Upper lobe of right lung (tissue), 1 donor: ENCODE measurements at regions not wholly inside any gene's neighbourhood (a gene's known extent, or its start where the extent isn't known, plus 50 kb on each side); places are given as distances from the start of the nearest gene placed in this dataset.

ENCODE experiments used
- ATAC-seq: fragments of 200-7000 bp; cut with Tn5 transposase; one replicate; pipeline ENCODE4 v1.9.1; 2020; ENCODE audit warnings: mild to moderate bottlenecking, moderate library complexity
- DNase-seq: peaks from one replicate; pipeline ENCODE4 v3.0.0-alpha.2; 2020
- H3K27ac ChIP-seq: fragments of 200-600 bp; one replicate; pipeline ENCODE4 v1.8.0; 2022
- H3K27me3 ChIP-seq: fragments of 200-600 bp; one replicate; pipeline ENCODE4 v1.8.0; 2022; ENCODE audit warnings: mild to moderate bottlenecking
- H3K36me3 ChIP-seq: fragments of 200-600 bp; one replicate; pipeline ENCODE4 v1.8.0; 2022
- H3K4me1 ChIP-seq: fragments of 200-600 bp; one replicate; pipeline ENCODE4 v1.8.0; 2022
- H3K4me3 ChIP-seq: fragments of 200-600 bp; one replicate; pipeline ENCODE4 v1.8.0; 2022; ENCODE audit warnings: mild to moderate bottlenecking
- H3K9me3 ChIP-seq: fragments of 200-600 bp; one replicate; pipeline ENCODE4 v1.8.0; 2022
- intact Hi-C: fragments of 100-400 bp; cut with DNase I; formaldehyde crosslinking; loops from one replicate; pipeline ENCODE4 v1.11.0; 2022
- TF ChIP-seq, protein P1 (sequence below): fragments of 200-600 bp; IDR thresholded peaks from one replicate; pipeline ENCODE4 v1.8.0; 2022; ENCODE audit warnings: antibody characterized with exemption
- donor health status: DM: no; HTN: yes; CAD: no; lungs with severe emphysema.

DNA sequence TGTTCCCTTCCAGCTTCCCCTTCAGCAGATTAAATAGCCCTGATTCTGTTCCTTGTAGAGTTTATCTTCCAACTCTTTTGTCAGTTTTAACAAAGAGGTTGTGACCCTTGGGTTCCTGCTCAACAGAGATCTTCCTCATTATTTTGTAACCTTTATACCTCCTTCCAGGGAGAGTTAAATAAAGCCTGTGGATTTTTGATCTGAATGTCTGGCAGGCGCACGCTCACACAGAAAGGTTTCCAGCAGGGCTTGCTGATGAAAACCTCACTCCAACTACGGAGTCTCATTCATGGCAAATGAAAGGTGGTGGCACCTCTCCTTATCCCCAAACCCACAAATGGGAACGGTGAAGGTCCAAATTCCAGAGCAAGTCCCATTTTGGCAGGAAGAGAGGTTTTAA is 129.0 kb downstream of the SREK1 start:
- ATAC-seq (no peak), DNase-seq (no peak)
- Histone ChIP-seq H3K9me3 (no peaks in the 10 kb centered on the region), H3K4me3 (no peak overlapping the region), H3K4me1 (no peaks in the 10 kb centered on the region), H3K36me3 (no peaks in the 10 kb centered on the region), H3K27me3 (no peaks in the 10 kb centered on the region), H3K27ac (no peak overlapping the region)
- intact Hi-C loops, result no loop called here
- TF ChIP-seq, protein P1, sequence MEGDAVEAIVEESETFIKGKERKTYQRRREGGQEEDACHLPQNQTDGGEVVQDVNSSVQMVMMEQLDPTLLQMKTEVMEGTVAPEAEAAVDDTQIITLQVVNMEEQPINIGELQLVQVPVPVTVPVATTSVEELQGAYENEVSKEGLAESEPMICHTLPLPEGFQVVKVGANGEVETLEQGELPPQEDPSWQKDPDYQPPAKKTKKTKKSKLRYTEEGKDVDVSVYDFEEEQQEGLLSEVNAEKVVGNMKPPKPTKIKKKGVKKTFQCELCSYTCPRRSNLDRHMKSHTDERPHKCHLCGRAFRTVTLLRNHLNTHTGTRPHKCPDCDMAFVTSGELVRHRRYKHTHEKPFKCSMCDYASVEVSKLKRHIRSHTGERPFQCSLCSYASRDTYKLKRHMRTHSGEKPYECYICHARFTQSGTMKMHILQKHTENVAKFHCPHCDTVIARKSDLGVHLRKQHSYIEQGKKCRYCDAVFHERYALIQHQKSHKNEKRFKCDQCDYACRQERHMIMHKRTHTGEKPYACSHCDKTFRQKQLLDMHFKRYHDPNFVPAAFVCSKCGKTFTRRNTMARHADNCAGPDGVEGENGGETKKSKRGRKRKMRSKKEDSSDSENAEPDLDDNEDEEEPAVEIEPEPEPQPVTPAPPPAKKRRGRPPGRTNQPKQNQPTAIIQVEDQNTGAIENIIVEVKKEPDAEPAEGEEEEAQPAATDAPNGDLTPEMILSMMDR, result no peak

DNA sequence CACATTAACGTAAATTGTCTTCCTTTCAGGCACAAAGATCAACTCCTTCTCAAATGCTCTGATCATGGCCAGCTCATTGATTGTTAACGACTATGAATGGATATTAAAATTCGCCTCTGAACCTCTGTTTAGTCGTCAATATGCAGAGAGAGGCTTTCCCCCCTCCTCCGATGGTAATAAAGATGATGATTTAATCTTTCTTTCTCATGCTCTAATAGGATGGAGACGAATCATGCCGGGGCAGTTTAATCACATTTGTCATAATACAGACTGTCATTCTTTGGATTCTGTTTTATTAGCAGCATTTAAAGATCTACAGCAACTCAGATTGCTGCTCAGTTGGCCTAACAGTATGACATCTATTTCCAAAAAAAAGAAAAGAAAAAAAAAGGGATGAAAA is 132.9 kb downstream of the SREK1 start:
- DNase-seq (no peak), ATAC-seq (no peak)
- no peak overlapping the region for H3K4me3 ChIP-seq
- no peaks in the 10 kb centered on the region for H3K36me3 ChIP-seq
- H3K4me1 ChIP-seq, result no peaks in the 10 kb centered on the region
- no peak overlapping the region for H3K27ac ChIP-seq
- H3K27me3 ChIP-seq, result no peaks in the 10 kb centered on the region
- intact Hi-C loops, result no loop called here
- TF ChIP-seq, protein P1, result no peak
- no peaks in the 10 kb centered on the region for H3K9me3 ChIP-seq

DNA sequence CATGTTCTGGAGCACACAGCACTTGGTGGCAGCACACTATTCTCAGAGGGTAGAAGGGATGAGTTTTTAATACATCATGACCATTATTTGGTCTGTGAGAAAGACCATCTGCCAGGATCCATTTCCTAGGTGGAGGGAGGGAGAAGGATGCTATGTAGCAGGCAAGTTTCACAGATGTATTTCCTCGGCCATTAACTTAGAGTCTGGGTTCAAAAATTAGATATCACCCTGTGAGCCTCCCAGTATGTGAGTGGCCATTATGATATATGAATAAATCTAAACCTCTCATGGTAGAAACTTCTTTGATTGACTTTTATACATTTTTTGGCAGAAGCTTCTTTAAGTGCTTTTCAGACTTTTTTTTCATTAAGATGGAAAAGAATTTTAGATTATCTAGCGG is 133.9 kb downstream of the SREK1 start:
- no peak overlapping the region for H3K27ac ChIP-seq
- intact Hi-C loops, result no loop called here

DNA sequence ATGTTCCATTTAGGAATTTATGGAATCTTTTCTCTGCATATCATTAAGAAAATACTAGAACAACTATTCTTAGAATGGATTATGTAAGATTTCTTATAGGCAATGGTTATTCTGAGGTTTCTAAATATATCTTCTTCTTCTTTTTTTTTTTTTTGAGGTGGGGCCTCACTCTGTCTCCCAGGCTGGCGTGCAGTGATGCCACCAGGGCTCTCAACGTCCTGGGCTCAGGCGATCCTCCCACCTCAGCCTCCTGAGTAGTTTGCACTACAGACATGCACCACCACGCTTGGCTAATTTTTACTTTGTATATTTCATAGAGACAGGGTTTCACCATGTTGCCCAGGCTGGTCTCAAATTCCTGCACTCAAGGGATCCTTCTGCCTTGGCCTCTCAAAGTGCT is 137.2 kb downstream of the SREK1 start:
- DNase-seq, result no peak
- Histone ChIP-seq H3K27me3 (no peaks in the 10 kb centered on the region), H3K36me3 (no peaks in the 10 kb centered on the region), H3K27ac (no peak overlapping the region), H3K9me3 (no peaks in the 10 kb centered on the region), H3K4me3 (no peak overlapping the region), H3K4me1 (no peaks in the 10 kb centered on the region)
- ATAC-seq, result peak; percentile 56
- TF ChIP-seq, protein P1, result no peak
- intact Hi-C loops, result no loop called here

More for the DNA sequence above, 133.9 kb downstream of the SREK1 start:
- DNase-seq, result no peak
- TF ChIP-seq, protein P1, result no peak
- H3K9me3 ChIP-seq, result no peaks in the 10 kb centered on the region
- no peak for ATAC-seq
- no peaks in the 10 kb centered on the region for H3K27me3 ChIP-seq
- H3K4me3 ChIP-seq, result no peak overlapping the region
- H3K4me1 ChIP-seq, result no peaks in the 10 kb centered on the region
- H3K36me3 ChIP-seq, result no peaks in the 10 kb centered on the region

DNA sequence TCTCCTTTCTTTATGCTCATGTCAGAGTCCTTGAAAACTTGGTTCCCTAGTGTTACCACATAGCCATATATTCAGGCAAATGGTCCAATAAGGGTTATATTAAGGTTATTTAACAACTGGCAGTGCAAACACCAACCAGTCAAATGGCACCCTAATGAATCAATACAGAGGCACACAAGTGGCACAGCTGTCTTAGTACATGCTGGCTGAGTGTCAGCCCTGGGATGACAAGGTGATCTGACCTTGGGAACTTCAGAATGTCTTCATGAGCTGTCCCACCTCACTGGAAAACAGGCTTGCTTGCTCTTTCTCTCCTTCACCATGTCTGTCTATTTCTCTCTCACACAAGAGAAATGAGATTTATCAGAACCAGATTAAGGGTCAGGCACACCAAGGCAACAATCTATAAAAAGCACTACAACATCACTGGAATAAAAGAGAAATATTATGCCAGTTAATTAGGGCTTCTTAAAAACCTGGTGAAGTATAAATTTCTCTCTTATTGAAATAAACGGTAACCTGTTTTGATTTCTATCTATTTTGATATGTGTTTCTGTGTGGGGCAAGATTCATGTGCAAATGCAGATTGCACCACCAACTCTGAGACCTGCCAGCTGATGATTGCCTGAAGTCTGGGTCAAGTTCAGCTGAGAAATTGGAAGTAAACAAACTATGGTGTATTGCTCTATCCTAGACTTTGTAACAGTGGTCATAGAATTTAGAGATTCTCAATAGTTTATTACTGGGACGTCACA is 140.7 kb downstream of the SREK1 start:
- Histone ChIP-seq H3K36me3 (no peaks in the 10 kb centered on the region), H3K4me3 (no peak overlapping the region), H3K27ac (no peak overlapping the region), H3K27me3 (no peaks in the 10 kb centered on the region), H3K9me3 (no peaks in the 10 kb centered on the region), H3K4me1 (no peaks in the 10 kb centered on the region)
- intact Hi-C loops, result no loop called here
- TF ChIP-seq, protein P1, result no peak
- no peak for DNase-seq
- no peak for ATAC-seq
